Head of caudate nucleus (tissue), 42 donors: ENCODE measurements at regions not wholly inside any gene's neighbourhood (a gene's known extent, or its start where the extent isn't known, plus 50 kb on each side); places are given as distances from the start of the nearest gene placed in this dataset.
"Not testable (repeated sequence)": the region's sequence is repeated elsewhere in the genome, so short reads cannot be mapped to it uniquely, and the experiment has no call there.

ENCODE experiments used
- DNase-seq, 42 donors: peaks; one replicate each; pipeline versions ENCODE4 v3.0.0 to v3.0.0-alpha.2; 2020 to 2021; ENCODE audit warnings: mixed read lengths in 7 of 42
- intact Hi-C: fragments of 100-400 bp; cut with DNase I; formaldehyde crosslinking; loops from one replicate; pipeline ENCODE4 v1.15.0; 2022

- intact Hi-C loops: no loop called here
- no peak for DNase-seq
Observed at GRCh38 chr13:58434943-58435342, 803.4 kb downstream of the PCDH17 start.

- intact Hi-C loops: no loop called here
- peak in 21 of 42 donors; percentile 2 to 64 (median 13) for DNase-seq
Observed at GRCh38 chr13:58437427-58437826, 805.9 kb downstream of the PCDH17 start.

- intact Hi-C loops: no loop called here
- no peak for DNase-seq
Observed at GRCh38 chr13:58446979-58447378, 815.4 kb downstream of the PCDH17 start.

- intact Hi-C loops: no loop called here
- no peak for DNase-seq
Observed at GRCh38 chr13:58452123-58452623, 820.6 kb downstream of the PCDH17 start.

- intact Hi-C loops: no loop called here
- no peak for DNase-seq
Observed at GRCh38 chr13:58455094-58455493, 823.5 kb downstream of the PCDH17 start.

GRCh38 chr13:58461217-58461616, 829.7 kb downstream of the PCDH17 start:
- intact Hi-C loops: no loop called here
- DNase-seq: no peak

GRCh38 chr13:58463841-58464240, 832.3 kb downstream of the PCDH17 start:
- intact Hi-C loops: no loop called here
- no peak for DNase-seq

- no peak for DNase-seq
- intact Hi-C loops: no loop called here
Observed at GRCh38 chr13:58467176-58467575, 835.6 kb downstream of the PCDH17 start.

- intact Hi-C loops: no loop called here
- DNase-seq: no peak
Observed at GRCh38 chr13:58472483-58472882, 840.9 kb downstream of the PCDH17 start.

GRCh38 chr13:58474581-58474980, 843.0 kb downstream of the PCDH17 start:
- intact Hi-C loops: no loop called here

GRCh38 chr13:58476206-58476918, 844.8 kb downstream of the PCDH17 start:
- no peak for DNase-seq
- intact Hi-C loops: no loop called here

More at GRCh38 chr13:58474581-58474980, 843.0 kb downstream of the PCDH17 start:
- DNase-seq: no peak

GRCh38 chr13:58478858-58479257, 847.3 kb downstream of the PCDH17 start:
- no peak for DNase-seq
- intact Hi-C loops: no loop called here

- no peak for DNase-seq
- intact Hi-C loops: no loop called here
Observed at GRCh38 chr13:58480061-58480460, 848.5 kb downstream of the PCDH17 start.

GRCh38 chr13:58488251-58488650, 856.7 kb downstream of the PCDH17 start:
- intact Hi-C loops: no loop called here
- DNase-seq: no peak

- intact Hi-C loops: no loop called here
- no peak for DNase-seq
Observed at GRCh38 chr13:58495668-58496067, 864.1 kb downstream of the PCDH17 start.

- DNase-seq: no peak
- intact Hi-C loops: no loop called here
Observed at GRCh38 chr13:58500938-58501337, 869.4 kb downstream of the PCDH17 start.

- DNase-seq, intact Hi-C loops: not testable (repeated sequence)
Observed at GRCh38 chr13:58504202-58504700, 872.7 kb downstream of the PCDH17 start.

GRCh38 chr13:58505262-58505920, 873.8 kb downstream of the PCDH17 start:
- intact Hi-C loops, DNase-seq: not testable (repeated sequence)

- DNase-seq: no peak
- intact Hi-C loops: no loop called here
Observed at GRCh38 chr13:58528351-58528750, 896.8 kb downstream of the PCDH17 start.

GRCh38 chr13:58531614-58532013, 900.1 kb downstream of the PCDH17 start:
- no peak for DNase-seq
- intact Hi-C loops: no loop called here

- intact Hi-C loops: no loop called here
- DNase-seq: no peak
Observed at GRCh38 chr13:58542530-58542929, 911.0 kb downstream of the PCDH17 start.
